Kidney (tissue), 13 donors: ENCODE measurements at regions not wholly inside any gene's neighbourhood (a gene's known extent, or its start where the extent isn't known, plus 50 kb on each side); places are given as distances from the start of the nearest gene placed in this dataset.

ENCODE experiments used
- DNase-seq, 5 donors: peaks; one replicate each; pipeline ENCODE4 v3.0.0-alpha.2; 2013 to 2020
- FAIRE-seq: peaks from 2 replicates; lab custom pipeline; 2012; peaks lifted over from hg19 to GRCh38; lab: Jason Lieb, UNC
- H3K27ac ChIP-seq, 2 donors: one replicate each; pipeline ENCODE4 v1.7.0; 2013; ENCODE audit warnings: low read depth in 2 of 2, low read length in 2 of 2, inconsistent platforms in 1 of 2
- H3K27me3 ChIP-seq: one replicate; pipeline ENCODE4 v1.7.1; 2013; ENCODE audit warnings: low read length, inconsistent platforms; ENCODE audit not compliant: control insufficient read depth, insufficient read depth
- H3K36me3 ChIP-seq, 3 donors: one replicate each; pipeline versions ENCODE4 v1.7.0 to v1.7.1; 2013; ENCODE audit warnings: low read length in 3 of 3, control low read depth in 1 of 3, inconsistent platforms in 1 of 3; ENCODE audit not compliant: insufficient read depth in 3 of 3, control insufficient read depth in 2 of 3
- H3K4me1 ChIP-seq, 3 donors: one replicate each; pipeline versions ENCODE4 v1.7.0 to v1.7.1; 2013; ENCODE audit warnings: low read length in 3 of 3, inconsistent platforms in 1 of 3, low read depth in 1 of 3; ENCODE audit not compliant: control insufficient read depth in 2 of 3, insufficient read depth in 2 of 3
- H3K4me3 ChIP-seq, 3 donors: one replicate each; pipeline versions ENCODE4 v1.7.0 to v1.8.1; 2013; ENCODE audit warnings: low read length in 3 of 3, control low read depth in 1 of 3, inconsistent platforms in 1 of 3
- H3K9ac ChIP-seq, 3 donors: one replicate each; pipeline versions ENCODE4 v1.7.0 to v1.7.1; 2013; ENCODE audit warnings: low read length in 3 of 3, control low read depth in 1 of 3, inconsistent platforms in 1 of 3
- H3K9me3 ChIP-seq, 3 donors: one replicate each; pipeline versions ENCODE4 v1.7.0 to v1.7.1; 2013; ENCODE audit warnings: low read length in 3 of 3, control low read depth in 1 of 3, inconsistent platforms in 1 of 3; ENCODE audit not compliant: control insufficient read depth in 2 of 3, insufficient read depth in 1 of 3
- intact Hi-C: fragments of 100-400 bp; cut with DNase I; formaldehyde crosslinking; loops from one replicate; pipeline ENCODE4 v1.11.1; 2022
- TF ChIP-seq, protein P1 (sequence below): IDR thresholded peaks from 3 replicates; pipeline ENCODE4 v1.5.1; 2012; ENCODE audit warnings: mild to moderate bottlenecking, moderate library complexity, borderline replicate concordance; ENCODE audit not compliant: insufficient read depth; ENCODE audit errors: extremely low read depth
- donor health status: control.
- donor health status: control.
- donor health status: control.
- donor health status: control.
- donor health status: control.
- donor health status: DM: yes; HTN: yes; CAD: no.
- donor health status: Normal renal cell carcinoma (clear cell type).

DNA sequence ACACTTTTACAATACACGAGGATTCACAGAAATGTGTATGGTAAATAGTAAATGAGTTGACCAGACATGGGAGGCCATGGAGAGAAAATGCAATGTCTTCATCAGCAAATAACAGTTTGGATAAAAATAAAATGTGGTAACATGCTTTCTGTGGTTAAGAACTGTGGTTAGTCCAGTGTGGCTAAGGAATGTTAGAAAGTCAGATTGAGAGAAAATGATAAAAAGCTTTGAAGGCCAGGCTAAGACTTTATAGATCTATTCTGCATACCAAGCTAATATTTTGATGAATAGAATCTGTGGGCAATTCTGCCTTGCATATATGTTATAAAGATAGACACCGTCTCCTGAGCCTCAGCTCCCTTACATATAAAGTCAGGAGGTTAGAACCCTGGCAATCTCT lies 215.9 kb downstream of the SOX11 start:
- H3K9me3 ChIP-seq = no peaks in the 10 kb centered on the region
- H3K27me3 ChIP-seq = no peaks in the 10 kb centered on the region
- intact Hi-C loops = no loop called here
- H3K9ac ChIP-seq = no peak overlapping the region
- FAIRE-seq = no peak
- no peak overlapping the region for H3K27ac ChIP-seq
- no peaks in the 10 kb centered on the region for H3K36me3 ChIP-seq
- TF ChIP-seq, protein P1, sequence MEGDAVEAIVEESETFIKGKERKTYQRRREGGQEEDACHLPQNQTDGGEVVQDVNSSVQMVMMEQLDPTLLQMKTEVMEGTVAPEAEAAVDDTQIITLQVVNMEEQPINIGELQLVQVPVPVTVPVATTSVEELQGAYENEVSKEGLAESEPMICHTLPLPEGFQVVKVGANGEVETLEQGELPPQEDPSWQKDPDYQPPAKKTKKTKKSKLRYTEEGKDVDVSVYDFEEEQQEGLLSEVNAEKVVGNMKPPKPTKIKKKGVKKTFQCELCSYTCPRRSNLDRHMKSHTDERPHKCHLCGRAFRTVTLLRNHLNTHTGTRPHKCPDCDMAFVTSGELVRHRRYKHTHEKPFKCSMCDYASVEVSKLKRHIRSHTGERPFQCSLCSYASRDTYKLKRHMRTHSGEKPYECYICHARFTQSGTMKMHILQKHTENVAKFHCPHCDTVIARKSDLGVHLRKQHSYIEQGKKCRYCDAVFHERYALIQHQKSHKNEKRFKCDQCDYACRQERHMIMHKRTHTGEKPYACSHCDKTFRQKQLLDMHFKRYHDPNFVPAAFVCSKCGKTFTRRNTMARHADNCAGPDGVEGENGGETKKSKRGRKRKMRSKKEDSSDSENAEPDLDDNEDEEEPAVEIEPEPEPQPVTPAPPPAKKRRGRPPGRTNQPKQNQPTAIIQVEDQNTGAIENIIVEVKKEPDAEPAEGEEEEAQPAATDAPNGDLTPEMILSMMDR = no peak
- DNase-seq = no peak
- H3K4me3 ChIP-seq = no peak overlapping the region
- no peaks in the 10 kb centered on the region for H3K4me1 ChIP-seq

DNA sequence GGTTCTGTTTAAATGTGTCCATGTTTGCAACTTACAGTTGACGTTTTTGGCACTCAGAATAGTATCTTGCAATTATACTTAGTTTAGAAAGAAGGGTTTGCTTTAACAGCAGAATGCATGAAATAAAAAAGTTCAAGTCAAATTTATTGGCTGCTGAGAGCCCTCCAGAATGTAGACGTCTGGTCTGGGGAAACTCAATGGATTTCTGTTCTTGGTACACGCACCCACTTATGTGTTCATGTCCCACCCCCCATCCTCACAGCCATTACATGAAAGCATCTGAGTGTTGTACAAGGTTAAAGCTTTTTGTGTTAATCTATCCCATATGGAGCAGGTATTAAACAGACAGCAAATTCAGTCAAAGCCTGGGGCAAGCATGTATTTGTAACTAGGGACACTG lies 219.5 kb downstream of the SOX11 start:
- FAIRE-seq = no peak
- Histone ChIP-seq H3K4me3 (no peak overlapping the region), H3K9me3 (no peaks in the 10 kb centered on the region), H3K27me3 (no peaks in the 10 kb centered on the region), H3K36me3 (no peaks in the 10 kb centered on the region), H3K4me1 (no peaks in the 10 kb centered on the region), H3K9ac (no peak overlapping the region), H3K27ac (no peak overlapping the region)
- DNase-seq = no peak
- intact Hi-C loops = no loop called here
- TF ChIP-seq, protein P1 = no peak

DNA sequence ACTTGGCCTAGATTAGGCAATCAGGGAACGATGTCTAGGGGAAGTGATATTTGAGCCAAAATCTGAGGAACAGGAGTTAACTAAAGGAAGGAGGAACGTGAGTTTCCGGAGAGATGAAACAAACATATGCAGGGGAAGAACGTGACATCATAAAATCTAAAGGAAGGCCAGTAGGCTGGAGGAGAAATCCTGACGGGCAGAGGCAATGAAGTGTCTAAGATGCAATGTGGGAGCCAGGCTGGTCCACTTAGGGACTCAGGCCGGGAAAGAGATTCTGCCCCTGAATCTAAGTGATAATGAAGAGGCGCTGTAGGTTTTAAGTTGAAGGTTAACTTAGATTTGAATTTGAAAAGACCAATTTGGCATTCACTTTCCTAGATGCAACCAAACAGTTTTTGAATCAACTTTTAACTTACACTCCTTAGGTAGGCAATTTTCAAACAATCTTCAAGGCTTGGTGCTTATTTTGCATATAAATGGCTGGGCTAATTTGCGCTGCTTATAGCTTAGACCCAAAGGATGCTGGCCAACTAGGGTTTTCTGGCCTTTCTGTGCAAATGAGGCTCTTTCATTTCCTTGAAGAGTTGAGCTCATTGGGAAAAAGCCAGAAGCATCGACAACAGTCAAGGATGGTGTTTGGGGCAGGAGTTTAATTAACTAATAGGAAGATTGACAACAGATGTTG lies 221.7 kb downstream of the SOX11 start:
- TF ChIP-seq, protein P1 = no peak
- no peaks in the 10 kb centered on the region for H3K27me3 ChIP-seq
- FAIRE-seq (no peak), DNase-seq (no peak)
- peaks cover 0 to 3% (median 0%) of the 10 kb centered on the region in 3 donors for H3K9me3 ChIP-seq
- H3K9ac ChIP-seq = no peak overlapping the region
- H3K4me3 ChIP-seq = no peak overlapping the region
- no peak overlapping the region for H3K27ac ChIP-seq
- intact Hi-C loops = no loop called here
- no peaks in the 10 kb centered on the region for H3K36me3 ChIP-seq
- no peaks in the 10 kb centered on the region for H3K4me1 ChIP-seq
